Ishikawa (cell line): ENCODE measurements at regions not wholly inside any gene's neighbourhood (a gene's known extent, or its start where the extent isn't known, plus 50 kb on each side); places are given as distances from the start of the nearest gene placed in this dataset.

ENCODE experiments used
- CEBPB ChIP-seq: IDR thresholded peaks from 2 replicates; pipeline ENCODE4 v1.6.1; 2012
- CREB1 ChIP-seq: IDR thresholded peaks from 2 replicates; pipeline ENCODE4 v1.6.1; 2012; ENCODE audit warnings: low read depth
- EGR1 ChIP-seq: IDR thresholded peaks from 2 replicates; pipeline ENCODE4 v1.6.1; 2012
- EP300 ChIP-seq: IDR thresholded peaks from 2 replicates; pipeline ENCODE4 v1.6.1; 2012; ENCODE audit warnings: borderline replicate concordance
- FOXM1 ChIP-seq: IDR thresholded peaks from 2 replicates; pipeline ENCODE4 v1.6.1; 2012; ENCODE audit warnings: low read depth, borderline replicate concordance
- NFIC ChIP-seq: IDR thresholded peaks from 2 replicates; pipeline ENCODE4 v1.6.1; 2012
- RAD21 ChIP-seq: IDR thresholded peaks from 2 replicates; pipeline ENCODE4 v1.6.1; 2012; ENCODE audit warnings: low read depth
- TAF1 ChIP-seq: IDR thresholded peaks from 2 replicates; pipeline ENCODE4 v1.6.1; 2012; ENCODE audit warnings: low read depth, mild to moderate bottlenecking
- TCF12 ChIP-seq: IDR thresholded peaks from 2 replicates; pipeline ENCODE4 v1.6.1; 2012; ENCODE audit warnings: low read depth
- TEAD4 ChIP-seq: IDR thresholded peaks from 2 replicates; pipeline ENCODE4 v1.6.1; 2012
- YY1 ChIP-seq: IDR thresholded peaks from 2 replicates; pipeline ENCODE4 v1.6.1; 2012; ENCODE audit warnings: low read depth
- ZBTB7A ChIP-seq: IDR thresholded peaks from 2 replicates; pipeline ENCODE4 v1.6.1; 2012; ENCODE audit warnings: low read depth
- TF ChIP-seq, protein P1 (sequence below): IDR thresholded peaks from 2 replicates; pipeline ENCODE4 v1.6.1; 2012; ENCODE audit warnings: low read depth, mild to moderate bottlenecking
- TF ChIP-seq, protein P2 (sequence below): IDR thresholded peaks from 2 replicates; pipeline ENCODE4 v1.6.1; 2012
- TF ChIP-seq, protein P3 (sequence below): IDR thresholded peaks from 2 replicates; pipeline ENCODE4 v1.6.1; 2012

DNA sequence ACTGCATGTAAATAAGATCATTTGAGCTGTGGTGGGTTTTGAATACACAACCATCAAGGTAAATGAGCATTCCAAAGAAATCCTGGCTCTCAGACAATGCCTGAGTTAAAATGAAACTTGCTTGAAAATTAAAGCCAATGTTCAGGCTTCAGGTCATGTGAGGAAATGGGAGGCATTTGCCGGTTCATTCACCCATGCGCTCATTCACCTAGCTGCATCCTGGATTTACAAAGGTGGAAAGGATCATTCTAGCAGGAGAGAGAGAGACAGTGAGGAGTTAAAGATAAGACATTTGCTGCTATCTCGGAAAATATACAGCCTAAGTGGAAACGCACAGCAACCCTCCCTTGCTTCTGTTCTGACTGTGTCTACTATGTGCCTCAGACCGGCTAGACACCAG lies 143.8 kb upstream of the KLF4 start:
- no peak for TF ChIP-seq EP300
- TF ChIP-seq, protein P1, sequence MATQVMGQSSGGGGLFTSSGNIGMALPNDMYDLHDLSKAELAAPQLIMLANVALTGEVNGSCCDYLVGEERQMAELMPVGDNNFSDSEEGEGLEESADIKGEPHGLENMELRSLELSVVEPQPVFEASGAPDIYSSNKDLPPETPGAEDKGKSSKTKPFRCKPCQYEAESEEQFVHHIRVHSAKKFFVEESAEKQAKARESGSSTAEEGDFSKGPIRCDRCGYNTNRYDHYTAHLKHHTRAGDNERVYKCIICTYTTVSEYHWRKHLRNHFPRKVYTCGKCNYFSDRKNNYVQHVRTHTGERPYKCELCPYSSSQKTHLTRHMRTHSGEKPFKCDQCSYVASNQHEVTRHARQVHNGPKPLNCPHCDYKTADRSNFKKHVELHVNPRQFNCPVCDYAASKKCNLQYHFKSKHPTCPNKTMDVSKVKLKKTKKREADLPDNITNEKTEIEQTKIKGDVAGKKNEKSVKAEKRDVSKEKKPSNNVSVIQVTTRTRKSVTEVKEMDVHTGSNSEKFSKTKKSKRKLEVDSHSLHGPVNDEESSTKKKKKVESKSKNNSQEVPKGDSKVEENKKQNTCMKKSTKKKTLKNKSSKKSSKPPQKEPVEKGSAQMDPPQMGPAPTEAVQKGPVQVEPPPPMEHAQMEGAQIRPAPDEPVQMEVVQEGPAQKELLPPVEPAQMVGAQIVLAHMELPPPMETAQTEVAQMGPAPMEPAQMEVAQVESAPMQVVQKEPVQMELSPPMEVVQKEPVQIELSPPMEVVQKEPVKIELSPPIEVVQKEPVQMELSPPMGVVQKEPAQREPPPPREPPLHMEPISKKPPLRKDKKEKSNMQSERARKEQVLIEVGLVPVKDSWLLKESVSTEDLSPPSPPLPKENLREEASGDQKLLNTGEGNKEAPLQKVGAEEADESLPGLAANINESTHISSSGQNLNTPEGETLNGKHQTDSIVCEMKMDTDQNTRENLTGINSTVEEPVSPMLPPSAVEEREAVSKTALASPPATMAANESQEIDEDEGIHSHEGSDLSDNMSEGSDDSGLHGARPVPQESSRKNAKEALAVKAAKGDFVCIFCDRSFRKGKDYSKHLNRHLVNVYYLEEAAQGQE, result no peak
- TF ChIP-seq FOXM1, result no peak

DNA sequence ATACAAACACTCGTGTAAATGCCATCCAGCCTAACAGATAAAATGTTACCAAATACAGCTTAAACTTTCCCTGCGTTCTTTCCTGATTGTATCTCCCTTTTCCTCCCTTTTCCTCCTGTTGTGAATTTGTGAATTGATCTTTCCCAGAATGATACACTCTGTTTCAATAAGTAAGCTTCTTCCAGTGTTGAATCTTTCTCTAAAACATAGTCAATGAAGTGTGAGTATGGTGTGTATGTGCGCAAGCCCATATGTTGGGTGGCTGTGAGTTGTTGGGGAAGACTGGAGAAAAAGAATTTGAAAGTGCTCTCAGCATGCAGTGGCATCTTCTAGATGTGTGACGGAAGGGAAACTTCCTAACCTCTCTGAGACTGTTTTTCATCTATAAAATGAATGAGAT lies 143.1 kb upstream of the KLF4 start:
- no peak for TF ChIP-seq TEAD4
- TF ChIP-seq, protein P2, sequence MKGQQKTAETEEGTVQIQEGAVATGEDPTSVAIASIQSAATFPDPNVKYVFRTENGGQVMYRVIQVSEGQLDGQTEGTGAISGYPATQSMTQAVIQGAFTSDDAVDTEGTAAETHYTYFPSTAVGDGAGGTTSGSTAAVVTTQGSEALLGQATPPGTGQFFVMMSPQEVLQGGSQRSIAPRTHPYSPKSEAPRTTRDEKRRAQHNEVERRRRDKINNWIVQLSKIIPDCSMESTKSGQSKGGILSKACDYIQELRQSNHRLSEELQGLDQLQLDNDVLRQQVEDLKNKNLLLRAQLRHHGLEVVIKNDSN, result no peak
- TF ChIP-seq EP300, result no peak
- TF ChIP-seq NFIC, result no peak
- TF ChIP-seq FOXM1, result no peak
- no peak for TF ChIP-seq RAD21
- no peak for TF ChIP-seq TAF1
- TF ChIP-seq EGR1, result no peak
- no peak for TF ChIP-seq CREB1
- no peak for TF ChIP-seq YY1
- TF ChIP-seq TCF12, result no peak
- TF ChIP-seq CEBPB, result no peak
- TF ChIP-seq, protein P1, result no peak

DNA sequence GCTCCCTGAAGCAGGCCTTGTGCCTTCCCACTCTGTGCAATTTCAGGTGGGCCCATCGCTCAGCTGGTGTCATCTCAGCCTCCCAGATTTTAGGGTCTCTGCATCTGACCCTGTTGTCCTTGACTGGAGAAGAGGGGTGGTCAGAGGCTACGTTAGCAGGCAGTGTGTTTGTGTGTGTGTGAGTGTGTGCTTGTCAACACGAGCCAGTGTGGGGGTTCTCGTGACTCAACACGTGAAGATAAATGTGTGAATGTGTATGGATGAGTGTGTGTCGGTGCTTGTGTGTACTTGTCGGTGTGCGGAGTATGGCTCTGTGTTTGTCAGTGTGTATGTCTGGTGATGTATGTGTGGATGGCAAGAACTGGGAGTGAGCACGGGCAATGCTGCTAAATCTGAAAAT lies 142.6 kb upstream of the KLF4 start:
- TF ChIP-seq RAD21 (no peak), NFIC (no peak), YY1 (no peak), TAF1 (no peak)
- TF ChIP-seq, protein P3, sequence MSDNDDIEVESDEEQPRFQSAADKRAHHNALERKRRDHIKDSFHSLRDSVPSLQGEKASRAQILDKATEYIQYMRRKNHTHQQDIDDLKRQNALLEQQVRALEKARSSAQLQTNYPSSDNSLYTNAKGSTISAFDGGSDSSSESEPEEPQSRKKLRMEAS, result no peak

DNA sequence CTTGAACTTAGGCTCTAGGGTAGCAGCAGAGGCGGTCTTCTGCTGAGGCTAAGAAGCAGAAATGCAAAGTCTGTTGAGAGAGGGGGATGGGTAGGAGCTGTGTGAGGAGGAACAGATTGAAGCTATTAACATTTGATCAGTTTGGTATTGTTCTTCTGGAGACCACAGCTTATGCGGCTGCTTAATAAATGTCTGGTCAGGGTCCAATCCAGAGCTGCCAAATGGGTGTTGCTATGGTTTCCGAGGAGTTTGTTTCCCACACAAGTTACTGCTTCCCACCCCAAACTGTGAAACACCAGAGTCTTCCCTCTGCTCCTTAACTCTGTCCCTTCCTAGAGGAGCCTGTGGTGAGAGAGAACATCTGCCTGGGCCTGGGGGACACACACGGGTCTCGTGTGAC lies 142.2 kb upstream of the KLF4 start:
- TF ChIP-seq FOXM1 (no peak), ZBTB7A (no peak), EGR1 (no peak), CEBPB (no peak), YY1 (no peak)

DNA sequence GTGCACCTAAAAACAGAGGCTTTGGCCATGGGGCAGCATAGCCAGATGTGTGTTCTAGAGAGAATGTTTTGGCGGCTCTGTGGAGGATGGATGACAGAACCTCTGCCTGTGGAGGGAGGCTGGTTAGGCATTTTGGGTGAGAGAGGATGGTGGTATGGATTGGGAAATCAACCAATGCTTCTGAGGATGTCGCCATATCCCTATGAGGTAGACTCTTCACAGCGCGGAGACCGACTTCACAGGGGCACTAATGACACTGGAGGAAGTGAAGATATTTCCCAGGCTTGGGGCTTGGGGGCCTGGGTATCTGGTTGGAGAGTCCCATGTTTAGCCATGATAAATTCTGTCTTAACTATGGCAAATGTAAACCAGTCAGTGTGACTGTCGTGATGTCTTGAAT lies 140.6 kb upstream of the KLF4 start:
- TF ChIP-seq EGR1, result no peak
- no peak for TF ChIP-seq ZBTB7A
- TF ChIP-seq, protein P1, result no peak
- no peak for TF ChIP-seq TCF12
- TF ChIP-seq EP300, result no peak
- TF ChIP-seq FOXM1, result no peak

DNA sequence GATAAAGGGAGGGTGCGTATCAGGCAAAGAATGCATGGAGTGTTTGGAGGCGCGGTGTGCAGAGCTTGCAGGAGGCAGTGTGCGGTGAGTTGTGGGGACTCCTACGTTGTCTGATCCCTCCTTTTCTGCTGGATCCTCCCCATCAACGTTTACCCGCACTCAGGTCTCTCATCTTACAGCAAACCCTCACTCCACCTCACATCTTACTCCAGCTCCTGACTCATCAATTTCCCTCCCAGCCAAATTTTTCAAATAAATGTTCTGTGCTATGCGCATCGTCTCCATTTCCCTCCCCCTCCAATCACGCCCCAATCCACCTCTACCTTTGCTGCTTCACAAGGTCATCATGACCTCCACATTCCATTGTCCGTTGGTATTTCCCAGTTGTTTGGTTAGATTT lies 138.9 kb upstream of the KLF4 start:
- no peak for TF ChIP-seq CEBPB
- TF ChIP-seq, protein P3, result no peak
- TF ChIP-seq, protein P2, result no peak
- no peak for TF ChIP-seq YY1
- no peak for TF ChIP-seq TEAD4
- TF ChIP-seq TCF12, result no peak
